ENCODE measurements at regions not wholly inside any gene's neighbourhood (a gene's known extent, or its start where the extent isn't known, plus 50 kb on each side); places are given as distances from the start of the nearest gene placed in this dataset.

DNA sequence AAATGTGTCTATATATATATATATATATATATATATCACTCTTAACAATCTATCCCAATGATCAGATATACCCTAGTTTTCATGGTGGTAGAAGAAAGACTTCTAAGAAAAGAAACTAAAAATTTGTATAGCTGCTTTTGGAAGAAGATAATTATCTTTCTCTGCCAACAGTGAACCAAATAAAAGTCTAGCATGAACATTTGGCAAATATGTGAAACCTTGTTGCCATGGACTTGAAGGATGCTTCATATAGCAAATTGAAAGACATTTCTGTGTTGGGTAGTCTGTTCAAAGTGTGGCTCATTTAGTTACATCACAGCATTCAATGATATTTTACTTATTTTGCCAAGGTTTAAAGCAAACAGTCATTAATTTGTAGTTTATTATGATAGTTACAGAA is 219.9 kb upstream of the NECTIN3 start:
- TF ChIP-seq, protein P1, sequence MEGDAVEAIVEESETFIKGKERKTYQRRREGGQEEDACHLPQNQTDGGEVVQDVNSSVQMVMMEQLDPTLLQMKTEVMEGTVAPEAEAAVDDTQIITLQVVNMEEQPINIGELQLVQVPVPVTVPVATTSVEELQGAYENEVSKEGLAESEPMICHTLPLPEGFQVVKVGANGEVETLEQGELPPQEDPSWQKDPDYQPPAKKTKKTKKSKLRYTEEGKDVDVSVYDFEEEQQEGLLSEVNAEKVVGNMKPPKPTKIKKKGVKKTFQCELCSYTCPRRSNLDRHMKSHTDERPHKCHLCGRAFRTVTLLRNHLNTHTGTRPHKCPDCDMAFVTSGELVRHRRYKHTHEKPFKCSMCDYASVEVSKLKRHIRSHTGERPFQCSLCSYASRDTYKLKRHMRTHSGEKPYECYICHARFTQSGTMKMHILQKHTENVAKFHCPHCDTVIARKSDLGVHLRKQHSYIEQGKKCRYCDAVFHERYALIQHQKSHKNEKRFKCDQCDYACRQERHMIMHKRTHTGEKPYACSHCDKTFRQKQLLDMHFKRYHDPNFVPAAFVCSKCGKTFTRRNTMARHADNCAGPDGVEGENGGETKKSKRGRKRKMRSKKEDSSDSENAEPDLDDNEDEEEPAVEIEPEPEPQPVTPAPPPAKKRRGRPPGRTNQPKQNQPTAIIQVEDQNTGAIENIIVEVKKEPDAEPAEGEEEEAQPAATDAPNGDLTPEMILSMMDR (IDR thresholded peaks at IDR 0.05): no peak
- no peak for TF ChIP-seq POLR2A (IDR thresholded peaks at IDR 0.05)
